ENCODE measurements at regions not wholly inside any gene's neighbourhood (a gene's known extent, or its start where the extent isn't known, plus 50 kb on each side); places are given as distances from the start of the nearest gene placed in this dataset.

GRCh38 chr1:95532335-95532734, 298.3 kb downstream of the RWDD3 start:
- TF ChIP-seq SNAPC5 (CRISPR knock-in tag; IDR thresholded peaks at IDR 0.05) (no peak), JUND (IDR thresholded peaks at IDR 0.05; ENCODE audit: borderline replicate concordance, low read depth, low read length) (no peak), JUND (tag; IDR thresholded peaks at IDR 0.05; ENCODE audit: borderline replicate concordance, low read depth, low read length) (no peak), TFAP4 (CRISPR knock-in tag; IDR thresholded peaks at IDR 0.05; ENCODE audit: borderline replicate concordance) (no peak), ETV6 (IDR thresholded peaks at IDR 0.05; ENCODE audit: borderline replicate concordance in 1 of 2, low read depth in 2 of 2, low read length in 1 of 2) (no peak), ETV6 (CRISPR knock-in tag; IDR thresholded peaks at IDR 0.05; ENCODE audit: borderline replicate concordance) (no peak), SREBF1 (IDR thresholded peaks at IDR 0.05; ENCODE audit: borderline replicate concordance, low read depth, low read length) (no peak), CTCF (IDR thresholded peaks at IDR 0.05 in 2 of 3, conservative IDR thresholded peaks at IDR 0.05 in 1 of 3; ENCODE audit: insufficient read depth in 2 of 3, low read depth in 1 of 3, low read length in 3 of 3) (no peak), YY1 (IDR thresholded peaks at IDR 0.05; ENCODE audit: borderline replicate concordance in 1 of 3, control insufficient read depth in 1 of 3, extremely low read depth in 1 of 3, insufficient read depth in 3 of 3, insufficient read length in 1 of 3, insufficient replicate concordance in 2 of 3, low read depth in 1 of 3, low read length in 2 of 3) (no peak), EZH2 (IDR thresholded peaks at IDR 0.05; ENCODE audit: borderline replicate concordance, low read depth, low read length) (no peak), KAT7 (CRISPR knock-in tag; IDR thresholded peaks at IDR 0.05; ENCODE audit: borderline replicate concordance) (no peak), STAG1 (CRISPR knock-in tag; IDR thresholded peaks at IDR 0.05; ENCODE audit: borderline replicate concordance) (no peak), KLF10 (CRISPR knock-in tag; IDR thresholded peaks at IDR 0.05) (no peak), GTF2F1 (IDR thresholded peaks at IDR 0.05; ENCODE audit: low read depth, low read length) (no peak), MAZ (CRISPR knock-in tag; conservative IDR thresholded peaks at IDR 0.05 in 1 of 2, IDR thresholded peaks at IDR 0.05 in 1 of 2) (no peak), POLR2A (conservative IDR thresholded peaks at IDR 0.05) (no peak)
